ENCODE measurements at regions not wholly inside any gene's neighbourhood (a gene's known extent, or its start where the extent isn't known, plus 50 kb on each side); places are given as distances from the start of the nearest gene placed in this dataset.

GRCh38 chr14:51573607-51574006 is 78.1 kb upstream of the FRMD6 start:
- Histone ChIP-seq H3K9ac (no peak overlapping the region), H3K4me2 (no peak overlapping the region), H3K79me2 (ENCODE audit: insufficient read depth) (no peaks in the 10 kb centered on the region), H3F3A (replicated peaks; ENCODE audit: insufficient read depth) (no peaks in the 10 kb centered on the region), H3K4me1 (ENCODE audit: control insufficient read depth in 1 of 2, insufficient read depth in 2 of 2, low read depth in 1 of 2, low read length in 1 of 2) (peaks cover 0 to 4% of the 10 kb centered on the region in 2 experiments; a peak in 1 of 4 replicates), H3K36me3 (replicated peaks in 1 of 2; ENCODE audit: control insufficient read depth in 1 of 2, insufficient read depth in 2 of 2, low read length in 1 of 2) (peaks cover 0 to 3% of the 10 kb centered on the region in 2 experiments), H3K9me3 (no peaks in the 10 kb centered on the region), H3K9me2 (no peaks in the 10 kb centered on the region), H4K20me1 (ENCODE audit: insufficient read depth) (no peaks in the 10 kb centered on the region), H3K27me3 (ENCODE audit: insufficient read depth) (no peaks in the 10 kb centered on the region), H2AFZ (ENCODE audit: low read depth) (no peak overlapping the region), H3K27ac (ENCODE audit: low read depth in 2 of 2, low read length in 1 of 2) (no peak overlapping the region), H3K4me3 (ENCODE audit: low read depth in 2 of 2, low read length in 1 of 2) (no peak overlapping the region)
- no peak for DNase-seq
- TF ChIP-seq CHD2 (IDR thresholded peaks at IDR 0.05; ENCODE audit: low read length, partially characterized antibody) (no peak), EP300 (IDR thresholded peaks at IDR 0.05; ENCODE audit: borderline replicate concordance in 1 of 2, low read depth in 1 of 2, low read length in 1 of 2) (no peak), PBX3 (IDR thresholded peaks at IDR 0.05) (no peak), FOSL2 (IDR thresholded peaks at IDR 0.05; ENCODE audit: borderline replicate concordance, low read depth) (no peak), TCF12 (IDR thresholded peaks at IDR 0.05) (no peak), RFX5 (IDR thresholded peaks at IDR 0.05; ENCODE audit: low read length) (no peak), JUND (IDR thresholded peaks at IDR 0.05) (no peak)
- 89% methylated on average over 6 of the region's 6 CpGs for WGBS (ENCODE audit: low lambda C conversion rate)
- ChIA-PET POLR2A (no interaction called here), CTCF (no interaction called here)

GRCh38 chr14:51574009-51574408 is 77.7 kb upstream of the FRMD6 start:
- H3K27me3 ChIP-seq (ENCODE audit: insufficient read depth): no peaks in the 10 kb centered on the region
- no peaks in the 10 kb centered on the region for H3F3A ChIP-seq (replicated peaks; ENCODE audit: insufficient read depth)
- H3K9ac ChIP-seq: no peak overlapping the region
- DNase-seq: no peak
- ChIA-PET POLR2A (no interaction called here), CTCF (no interaction called here)
- no peak overlapping the region for H2AFZ ChIP-seq (ENCODE audit: low read depth)
- H3K79me2 ChIP-seq (ENCODE audit: insufficient read depth): no peaks in the 10 kb centered on the region
- H3K4me3 ChIP-seq (ENCODE audit: low read depth in 2 of 2, low read length in 1 of 2): no peak overlapping the region
- H3K36me3 ChIP-seq (replicated peaks in 1 of 2; ENCODE audit: control insufficient read depth in 1 of 2, insufficient read depth in 2 of 2, low read length in 1 of 2): peaks cover 0 to 3% of the 10 kb centered on the region in 2 experiments
- no peak overlapping the region for H3K4me2 ChIP-seq
- H3K4me1 ChIP-seq (ENCODE audit: control insufficient read depth in 1 of 2, insufficient read depth in 2 of 2, low read depth in 1 of 2, low read length in 1 of 2): peaks cover 0 to 4% of the 10 kb centered on the region in 2 experiments; a peak in 1 of 4 replicates
- no peak overlapping the region for H3K27ac ChIP-seq (ENCODE audit: low read depth in 2 of 2, low read length in 1 of 2)
- no peaks in the 10 kb centered on the region for H4K20me1 ChIP-seq (ENCODE audit: insufficient read depth)
- no peaks in the 10 kb centered on the region for H3K9me2 ChIP-seq
- no peaks in the 10 kb centered on the region for H3K9me3 ChIP-seq
- TF ChIP-seq YY1 (IDR thresholded peaks at IDR 0.05; ENCODE audit: low read depth) (no peak), MAX (IDR thresholded peaks at IDR 0.05; ENCODE audit: low read depth) (no peak), FOXJ3 (CRISPR knock-in tag; IDR thresholded peaks at IDR 0.05) (no peak)

GRCh38 chr14:51575349-51576116 is 76.2 kb upstream of the FRMD6 start:
- H3K9me2 ChIP-seq: no peaks in the 10 kb centered on the region
- no peaks in the 10 kb centered on the region for H3K9me3 ChIP-seq
- H3K4me2 ChIP-seq: no peak overlapping the region
- no peak overlapping the region for H3K4me3 ChIP-seq (ENCODE audit: low read depth in 2 of 2, low read length in 1 of 2)
- H3K79me2 ChIP-seq (ENCODE audit: insufficient read depth): no peaks in the 10 kb centered on the region
- no peak overlapping the region for H3K9ac ChIP-seq
- no peak overlapping the region for H2AFZ ChIP-seq (ENCODE audit: low read depth)
- peaks cover 4% of the 10 kb centered on the region for H3F3A ChIP-seq (replicated peaks; ENCODE audit: insufficient read depth)
- DNase-seq: no peak
- no peaks in the 10 kb centered on the region for H4K20me1 ChIP-seq (ENCODE audit: insufficient read depth)
- WGBS (ENCODE audit: low lambda C conversion rate): 86% methylated on average over 11 of the region's 11 CpGs
- H3K27ac ChIP-seq (ENCODE audit: low read depth in 2 of 2, low read length in 1 of 2): no peak overlapping the region
- H3K4me1 ChIP-seq (ENCODE audit: control insufficient read depth in 1 of 2, insufficient read depth in 2 of 2, low read depth in 1 of 2, low read length in 1 of 2): peaks cover 0 to 4% of the 10 kb centered on the region in 2 experiments; a peak in 1 of 4 replicates
- no peaks in the 10 kb centered on the region for H3K27me3 ChIP-seq (ENCODE audit: insufficient read depth)
- ChIA-PET CTCF (interaction anchor here (1.0 to 1.3 kb wide), 2 partner anchors 8 to 12 kb away, joined by 3 read pairs; no protein-coding TSS in a partner anchor), POLR2A (no interaction called here)
- peaks cover 0 to 3% of the 10 kb centered on the region in 2 experiments for H3K36me3 ChIP-seq (replicated peaks in 1 of 2; ENCODE audit: control insufficient read depth in 1 of 2, insufficient read depth in 2 of 2, low read length in 1 of 2)
- TF ChIP-seq RXRA (IDR thresholded peaks at IDR 0.05; ENCODE audit: borderline replicate concordance, low read depth): no peak
- TF ChIP-seq RFX5 (IDR thresholded peaks at IDR 0.05; ENCODE audit: low read length): no peak
- no peak for TF ChIP-seq USF2 (IDR thresholded peaks at IDR 0.05; ENCODE audit: borderline replicate concordance, low read depth, low read length)
- no peak for TF ChIP-seq MAX (IDR thresholded peaks at IDR 0.05; ENCODE audit: low read depth)
- TF ChIP-seq FOSL2 (IDR thresholded peaks at IDR 0.05; ENCODE audit: borderline replicate concordance, low read depth): no peak
- TF ChIP-seq CHD2 (IDR thresholded peaks at IDR 0.05; ENCODE audit: low read length, partially characterized antibody): no peak
- TF ChIP-seq GABPA (IDR thresholded peaks at IDR 0.05; ENCODE audit: low read depth): no peak
- no peak for TF ChIP-seq FOXJ3 (CRISPR knock-in tag; IDR thresholded peaks at IDR 0.05)
- TF ChIP-seq FOXM1 (IDR thresholded peaks at IDR 0.05; ENCODE audit: low read depth): no peak
- no peak for TF ChIP-seq USF1 (IDR thresholded peaks at IDR 0.05; ENCODE audit: borderline replicate concordance, low read depth)
- TF ChIP-seq PBX3 (IDR thresholded peaks at IDR 0.05): no peak

All from SK-N-SH (cell line).